ENCODE measurements at regions not wholly inside any gene's neighbourhood (a gene's known extent, or its start where the extent isn't known, plus 50 kb on each side); places are given as distances from the start of the nearest gene placed in this dataset.
"Not testable (repeated sequence)": the region's sequence is repeated elsewhere in the genome, so short reads cannot be mapped to it uniquely, and the experiment has no call there.

- 0 out of 2 replicates have a peak, but pooled peaks cover 4% of the 10 kb centered on the region for H3K4me1 ChIP-seq (ENCODE audit: control insufficient read depth, insufficient read depth, low read length)
- H3K27me3 ChIP-seq (ENCODE audit: control insufficient read depth, insufficient read depth, low read length) = no peaks in the 10 kb centered on the region
- H3K4me3 ChIP-seq (ENCODE audit: low read depth, low read length) = no peak overlapping the region
- no peaks in the 10 kb centered on the region for H3K36me3 ChIP-seq (ENCODE audit: control insufficient read depth, insufficient read depth, low read length)
- H3K27ac ChIP-seq (ENCODE audit: low read depth, low read length) = no peak overlapping the region
- H3K9ac ChIP-seq (ENCODE audit: low read depth, low read length) = no peak overlapping the region
- no peaks in the 10 kb centered on the region for H3K9me3 ChIP-seq (ENCODE audit: control insufficient read depth, insufficient read depth, low read length)
Measured at GRCh38 chr4:164081801-164082200, 587.3 kb downstream of the TMA16 start.

GRCh38 chr4:164087733-164088132 is 593.2 kb downstream of the TMA16 start:
- Histone ChIP-seq H3K27ac (ENCODE audit: low read depth, low read length) (no peak overlapping the region), H3K36me3 (ENCODE audit: control insufficient read depth, insufficient read depth, low read length) (no peaks in the 10 kb centered on the region), H3K27me3 (ENCODE audit: control insufficient read depth, insufficient read depth, low read length) (no peaks in the 10 kb centered on the region), H3K4me3 (ENCODE audit: low read depth, low read length) (no peak overlapping the region), H3K9me3 (ENCODE audit: control insufficient read depth, insufficient read depth, low read length) (no peaks in the 10 kb centered on the region), H3K4me1 (ENCODE audit: control insufficient read depth, insufficient read depth, low read length) (no peaks in the 10 kb centered on the region), H3K9ac (ENCODE audit: low read depth, low read length) (no peak overlapping the region)

GRCh38 chr4:164095313-164096110 is 601.0 kb downstream of the TMA16 start:
- Histone ChIP-seq H3K9me3 (ENCODE audit: control insufficient read depth, insufficient read depth, low read length) (no peaks in the 10 kb centered on the region), H3K4me1 (ENCODE audit: control insufficient read depth, insufficient read depth, low read length) (peaks cover 10% of the 10 kb centered on the region; the same call in 1 of the 2 replicates), H3K27me3 (ENCODE audit: control insufficient read depth, insufficient read depth, low read length) (no peaks in the 10 kb centered on the region), H3K4me3 (ENCODE audit: low read depth, low read length) (no peak overlapping the region), H3K36me3 (ENCODE audit: control insufficient read depth, insufficient read depth, low read length) (no peaks in the 10 kb centered on the region), H3K27ac (ENCODE audit: low read depth, low read length) (no peak overlapping the region), H3K9ac (ENCODE audit: low read depth, low read length) (no peak overlapping the region)

- Histone ChIP-seq H3K9me3 (ENCODE audit: control insufficient read depth, insufficient read depth, low read length) (no peaks in the 10 kb centered on the region), H3K4me3 (ENCODE audit: low read depth, low read length) (no peak overlapping the region), H3K36me3 (ENCODE audit: control insufficient read depth, insufficient read depth, low read length) (no peaks in the 10 kb centered on the region), H3K27me3 (ENCODE audit: control insufficient read depth, insufficient read depth, low read length) (no peaks in the 10 kb centered on the region), H3K9ac (ENCODE audit: low read depth, low read length) (no peak overlapping the region), H3K27ac (ENCODE audit: low read depth, low read length) (no peak overlapping the region), H3K4me1 (ENCODE audit: control insufficient read depth, insufficient read depth, low read length) (peaks cover 10% of the 10 kb centered on the region; the same call in 1 of the 2 replicates)
Measured at GRCh38 chr4:164096766-164097518, 602.5 kb downstream of the TMA16 start.

- not testable (repeated sequence) for H3K36me3 ChIP-seq (ENCODE audit: control insufficient read depth, insufficient read depth, low read length); H3K4me1 ChIP-seq (ENCODE audit: control insufficient read depth, insufficient read depth, low read length); H3K27me3 ChIP-seq (ENCODE audit: control insufficient read depth, insufficient read depth, low read length); H3K4me3 ChIP-seq (ENCODE audit: low read depth, low read length); H3K27ac ChIP-seq (ENCODE audit: low read depth, low read length); H3K9me3 ChIP-seq (ENCODE audit: control insufficient read depth, insufficient read depth, low read length); H3K9ac ChIP-seq (ENCODE audit: low read depth, low read length)
Measured at GRCh38 chr4:164100741-164101365, 606.4 kb downstream of the TMA16 start.

- no peaks in the 10 kb centered on the region for H3K36me3 ChIP-seq (ENCODE audit: control insufficient read depth, insufficient read depth, low read length)
- H3K9me3 ChIP-seq (ENCODE audit: control insufficient read depth, insufficient read depth, low read length) = no peaks in the 10 kb centered on the region
- H3K4me1 ChIP-seq (ENCODE audit: control insufficient read depth, insufficient read depth, low read length) = peaks cover 12% of the 10 kb centered on the region
- no peak overlapping the region for H3K4me3 ChIP-seq (ENCODE audit: low read depth, low read length)
- H3K27ac ChIP-seq (ENCODE audit: low read depth, low read length) = no peak overlapping the region
- H3K9ac ChIP-seq (ENCODE audit: low read depth, low read length) = no peak overlapping the region
- no peaks in the 10 kb centered on the region for H3K27me3 ChIP-seq (ENCODE audit: control insufficient read depth, insufficient read depth, low read length)
Measured at GRCh38 chr4:164108971-164109370, 614.5 kb downstream of the TMA16 start.

GRCh38 chr4:164109503-164109902 is 615.0 kb downstream of the TMA16 start:
- Histone ChIP-seq H3K9ac (ENCODE audit: low read depth, low read length) (no peak overlapping the region), H3K36me3 (ENCODE audit: control insufficient read depth, insufficient read depth, low read length) (no peaks in the 10 kb centered on the region), H3K27ac (ENCODE audit: low read depth, low read length) (no peak overlapping the region), H3K4me1 (ENCODE audit: control insufficient read depth, insufficient read depth, low read length) (peaks cover 13% of the 10 kb centered on the region), H3K4me3 (ENCODE audit: low read depth, low read length) (no peak overlapping the region), H3K9me3 (ENCODE audit: control insufficient read depth, insufficient read depth, low read length) (no peaks in the 10 kb centered on the region), H3K27me3 (ENCODE audit: control insufficient read depth, insufficient read depth, low read length) (no peaks in the 10 kb centered on the region)

- no peaks in the 10 kb centered on the region for H3K9me3 ChIP-seq (ENCODE audit: control insufficient read depth, insufficient read depth, low read length)
- no peak overlapping the region for H3K9ac ChIP-seq (ENCODE audit: low read depth, low read length)
- H3K4me1 ChIP-seq (ENCODE audit: control insufficient read depth, insufficient read depth, low read length) = peaks cover 20% of the 10 kb centered on the region
- no peaks in the 10 kb centered on the region for H3K27me3 ChIP-seq (ENCODE audit: control insufficient read depth, insufficient read depth, low read length)
- no peak overlapping the region for H3K27ac ChIP-seq (ENCODE audit: low read depth, low read length)
- no peaks in the 10 kb centered on the region for H3K36me3 ChIP-seq (ENCODE audit: control insufficient read depth, insufficient read depth, low read length)
- H3K4me3 ChIP-seq (ENCODE audit: low read depth, low read length) = no peak overlapping the region
Measured at GRCh38 chr4:164115236-164115635, 620.7 kb downstream of the TMA16 start.

- Histone ChIP-seq H3K4me3 (ENCODE audit: low read depth, low read length) (no peak overlapping the region), H3K4me1 (ENCODE audit: control insufficient read depth, insufficient read depth, low read length) (peaks cover 20% of the 10 kb centered on the region), H3K9me3 (ENCODE audit: control insufficient read depth, insufficient read depth, low read length) (no peaks in the 10 kb centered on the region), H3K27me3 (ENCODE audit: control insufficient read depth, insufficient read depth, low read length) (no peaks in the 10 kb centered on the region), H3K27ac (ENCODE audit: low read depth, low read length) (no peak overlapping the region), H3K36me3 (ENCODE audit: control insufficient read depth, insufficient read depth, low read length) (no peaks in the 10 kb centered on the region), H3K9ac (ENCODE audit: low read depth, low read length) (no peak overlapping the region)
Measured at GRCh38 chr4:164116286-164116685, 621.8 kb downstream of the TMA16 start.

- H3K27ac ChIP-seq (ENCODE audit: low read depth, low read length) = no peak overlapping the region
- no peak overlapping the region for H3K9ac ChIP-seq (ENCODE audit: low read depth, low read length)
- no peaks in the 10 kb centered on the region for H3K27me3 ChIP-seq (ENCODE audit: control insufficient read depth, insufficient read depth, low read length)
- no peaks in the 10 kb centered on the region for H3K36me3 ChIP-seq (ENCODE audit: control insufficient read depth, insufficient read depth, low read length)
- H3K4me1 ChIP-seq (ENCODE audit: control insufficient read depth, insufficient read depth, low read length) = peaks cover 13% of the 10 kb centered on the region
- no peaks in the 10 kb centered on the region for H3K9me3 ChIP-seq (ENCODE audit: control insufficient read depth, insufficient read depth, low read length)
- H3K4me3 ChIP-seq (ENCODE audit: low read depth, low read length) = no peak overlapping the region
Measured at GRCh38 chr4:164134388-164134787, 619.5 kb upstream of the SMIM31 start.

GRCh38 chr4:164136180-164136616 is 617.7 kb upstream of the SMIM31 start:
- Histone ChIP-seq H3K27ac (ENCODE audit: low read depth, low read length) (no peak overlapping the region), H3K27me3 (ENCODE audit: control insufficient read depth, insufficient read depth, low read length) (no peaks in the 10 kb centered on the region), H3K4me3 (ENCODE audit: low read depth, low read length) (no peak overlapping the region)

More at GRCh38 chr4:164136180-164136616, 617.7 kb upstream of the SMIM31 start:
- Histone ChIP-seq H3K4me1 (ENCODE audit: control insufficient read depth, insufficient read depth, low read length) (peaks cover 13% of the 10 kb centered on the region), H3K9ac (ENCODE audit: low read depth, low read length) (no peak overlapping the region), H3K9me3 (ENCODE audit: control insufficient read depth, insufficient read depth, low read length) (peaks cover 7% of the 10 kb centered on the region; the same call in 1 of the 2 replicates), H3K36me3 (ENCODE audit: control insufficient read depth, insufficient read depth, low read length) (no peaks in the 10 kb centered on the region)
